H9 (cell line): ENCODE measurements at regions not wholly inside any gene's neighbourhood (a gene's known extent, or its start where the extent isn't known, plus 50 kb on each side); places are given as distances from the start of the nearest gene placed in this dataset.

ENCODE experiments used
- DNase-seq: peaks from one replicate; pipeline ENCODE4 v3.0.0-alpha.2; 2017
- H2AFZ ChIP-seq: one replicate; pipeline ENCODE4 v1.6.1; 2013; ENCODE audit warnings: mild to moderate bottlenecking, low read length, control low read depth, moderate library complexity
- H2AK5ac ChIP-seq: 2 replicates; pipeline ENCODE4 v1.6.1; 2013; ENCODE audit warnings: low read length, control low read depth, mixed read lengths; ENCODE audit not compliant: insufficient read length
- H2BK120ac ChIP-seq: one replicate; pipeline ENCODE4 v1.6.1; 2013; ENCODE audit warnings: low read depth, mild to moderate bottlenecking, low read length, control low read depth, inconsistent platforms; ENCODE audit not compliant: poor library complexity, severe bottlenecking
- H2BK12ac ChIP-seq: 2 replicates; pipeline ENCODE4 v1.6.1; 2013; ENCODE audit warnings: low read length, control low read depth, mixed read lengths, low read depth; ENCODE audit not compliant: insufficient read length
- H2BK15ac ChIP-seq: 2 replicates; pipeline ENCODE4 v1.6.1; 2013; ENCODE audit warnings: low read depth, low read length, control low read depth
- H2BK20ac ChIP-seq: one replicate; pipeline ENCODE4 v1.6.1; 2013; ENCODE audit warnings: low read depth, mild to moderate bottlenecking, low read length, control low read depth, inconsistent platforms; ENCODE audit not compliant: poor library complexity, severe bottlenecking
- H2BK5ac ChIP-seq: 2 replicates; pipeline ENCODE4 v1.6.1; 2013; ENCODE audit warnings: low read length, control low read depth, mixed read lengths; ENCODE audit not compliant: insufficient read length
- H3K14ac ChIP-seq: 2 replicates; pipeline ENCODE4 v1.6.1; 2013; ENCODE audit warnings: low read length, control low read depth; ENCODE audit not compliant: insufficient read depth
- H3K18ac ChIP-seq: 2 replicates; pipeline ENCODE4 v1.6.1; 2013; ENCODE audit warnings: low read depth, mild to moderate bottlenecking, mixed read lengths, low read length, control low read depth; ENCODE audit not compliant: insufficient read length
- H3K23ac ChIP-seq: 2 replicates; pipeline ENCODE4 v1.6.1; 2013; ENCODE audit warnings: low read length, control low read depth, mixed read lengths, low read depth; ENCODE audit not compliant: insufficient read length
- H3K23me2 ChIP-seq: 2 replicates; pipeline ENCODE4 v1.6.1; 2013; ENCODE audit warnings: low read depth, mild to moderate bottlenecking, mixed read lengths, low read length, control low read depth; ENCODE audit not compliant: insufficient read length, poor library complexity, severe bottlenecking
- H3K27ac ChIP-seq: 2 replicates; pipeline ENCODE4 v1.5.1; 2013; ENCODE audit warnings: low read length, control low read depth, mixed read lengths, low read depth; ENCODE audit not compliant: insufficient read length
- H3K27me3 ChIP-seq: 2 replicates; pipeline ENCODE4 v1.6.1; 2013; ENCODE audit warnings: low read length, control low read depth, inconsistent platforms; ENCODE audit not compliant: insufficient read depth
- H3K4ac ChIP-seq: 2 replicates; pipeline ENCODE4 v1.6.1; 2013; ENCODE audit warnings: low read depth, mild to moderate bottlenecking, control low read depth, inconsistent platforms, low read length, moderate library complexity
- H3K4me1 ChIP-seq: 2 replicates; pipeline ENCODE4 v1.6.1; 2013; ENCODE audit warnings: low read length, control low read depth, inconsistent platforms; ENCODE audit not compliant: insufficient read depth
- H3K4me2 ChIP-seq: 2 replicates; pipeline ENCODE4 v1.6.1; 2013; ENCODE audit warnings: low read length, control low read depth, mixed read lengths; ENCODE audit not compliant: insufficient read length, insufficient read depth
- H3K56ac ChIP-seq: 2 replicates; pipeline ENCODE4 v1.6.1; 2013; ENCODE audit warnings: low read depth, mild to moderate bottlenecking, mixed read lengths, low read length, control low read depth; ENCODE audit not compliant: insufficient read length
- H3K79me1 ChIP-seq: 2 replicates; pipeline ENCODE4 v1.6.1; 2013; ENCODE audit warnings: low read depth, mild to moderate bottlenecking, moderate library complexity, low read length, control low read depth, inconsistent platforms; ENCODE audit not compliant: insufficient read depth, poor library complexity, severe bottlenecking
- H3K79me2 ChIP-seq: 2 replicates; pipeline ENCODE4 v1.6.1; 2013; ENCODE audit warnings: low read length, control low read depth, inconsistent platforms; ENCODE audit not compliant: insufficient read depth
- H3K9ac ChIP-seq: 2 replicates; pipeline ENCODE4 v1.6.1; 2013; ENCODE audit warnings: low read length, control low read depth, mixed read lengths; ENCODE audit not compliant: insufficient read length; ENCODE audit errors: extremely low read depth
- H3K9me3 ChIP-seq: one replicate; pipeline ENCODE4 v1.6.1; 2013; ENCODE audit warnings: low read depth, low read length, inconsistent platforms; ENCODE audit not compliant: control insufficient read depth
- H3T11ph ChIP-seq: one replicate; pipeline ENCODE4 v1.6.1; 2013; ENCODE audit warnings: mild to moderate bottlenecking, low read length, control low read depth, inconsistent platforms
- H4K20me1 ChIP-seq: one replicate; pipeline ENCODE4 v1.6.1; 2013; ENCODE audit not compliant: control insufficient read depth, insufficient read length, insufficient read depth
- H4K5ac ChIP-seq: 2 replicates; pipeline ENCODE4 v1.6.1; 2013; ENCODE audit warnings: low read depth, mild to moderate bottlenecking, mixed read lengths, low read length, control low read depth; ENCODE audit not compliant: insufficient read length
- H4K8ac ChIP-seq: replicated peaks from 2 replicates; pipeline ENCODE4 v1.6.1; 2013; ENCODE audit warnings: low read length, control low read depth, mixed read lengths, low read depth; ENCODE audit not compliant: insufficient read length
- H4K91ac ChIP-seq: 2 replicates; pipeline ENCODE4 v1.6.1; 2013; ENCODE audit warnings: low read depth, mild to moderate bottlenecking, moderate library complexity, mixed read lengths, low read length, control low read depth; ENCODE audit not compliant: insufficient read length
- H3K27ac Mint-ChIP-seq, 3 experiments: 2 replicates in 2 of 3; 3 replicates in 1 of 3; pipeline ENCODE4 v1.8.0; 2020 to 2021; ENCODE audit warnings: mixed read lengths in 3 of 3, mild to moderate bottlenecking in 1 of 3, moderate library complexity in 1 of 3
- H3K27me3 Mint-ChIP-seq: 2 replicates; pipeline ENCODE4 v1.8.0; 2021; ENCODE audit warnings: low read depth, mild to moderate bottlenecking, moderate library complexity, mixed read lengths
- H3K36me3 Mint-ChIP-seq, 3 experiments: 2 replicates in 2 of 3; 3 replicates in 1 of 3; pipeline ENCODE4 v1.8.0; 2020 to 2021; ENCODE audit warnings: low read depth in 3 of 3, mixed read lengths in 3 of 3; ENCODE audit not compliant: insufficient read depth in 1 of 3
- H3K4me1 Mint-ChIP-seq, 2 experiments: 2 replicates each; pipeline ENCODE4 v1.8.0; 2020; ENCODE audit warnings: mixed read lengths in 2 of 2
- H3K4me3 Mint-ChIP-seq, 2 experiments: 2 replicates in 1 of 2; 3 replicates in 1 of 2; pipeline ENCODE4 v1.8.0; 2020 to 2021; ENCODE audit warnings: mild to moderate bottlenecking in 2 of 2, mixed read lengths in 2 of 2, moderate library complexity in 1 of 2
- H3K9me3 Mint-ChIP-seq, 2 experiments: 2 replicates in 1 of 2; 3 replicates in 1 of 2; pipeline ENCODE4 v1.8.0; 2020; ENCODE audit warnings: mild to moderate bottlenecking in 2 of 2, mixed read lengths in 2 of 2, moderate library complexity in 1 of 2
- WGBS: extraction: QIAGEN DNeasy Blood & Tissue Kit; methylation state at CpG from one replicate; pipeline ENCODE4 v1.1.7; 2013; ENCODE audit warnings: missing lambda C conversion rate, low lambda C conversion rate, mixed read lengths; ENCODE audit not compliant: insufficient read length; ENCODE audit errors: extremely low coverage; 5-methylcytosine and 5-hydroxymethylcytosine counted together
- TF ChIP-seq, protein P1 (sequence below): fragments of 200-600 bp; sonication (generic); conservative IDR thresholded peaks from 3 replicates; pipeline ENCODE4 v1.8.0; 2021; ENCODE audit warnings: antibody characterized with exemption, mild to moderate bottlenecking

GRCh38 chr1:58412071-58412580 lies 134.4 kb downstream of the OMA1 start:
- H4K8ac ChIP-seq, result no peak overlapping the region
- no peak overlapping the region for H3K23ac ChIP-seq
- H3K14ac ChIP-seq, result no peak overlapping the region
- no peaks in the 10 kb centered on the region; the same call in 1 of the 2 replicates for H3K27me3 Mint-ChIP-seq
- H3K56ac ChIP-seq, result no peak overlapping the region
- no peak overlapping the region for H2AFZ ChIP-seq
- no peak overlapping the region for H3K4ac ChIP-seq
- no peaks in the 10 kb centered on the region for H3K9me3 ChIP-seq
- H3K18ac ChIP-seq, result no peak overlapping the region
- H2BK5ac ChIP-seq, result no peak overlapping the region
- no peak overlapping the region for H3K4me2 ChIP-seq
- H2BK20ac ChIP-seq, result no peak overlapping the region
- H2BK120ac ChIP-seq, result no peak overlapping the region
- H2BK15ac ChIP-seq, result no peak overlapping the region
- no peak overlapping the region for H2AK5ac ChIP-seq
- H3K4me1 ChIP-seq, result no peaks in the 10 kb centered on the region
- H3K9me3 Mint-ChIP-seq, result no peaks in the 10 kb centered on the region
- WGBS, result no CpG with 5 or more reads among the region's 4 CpGs
- H3K27me3 ChIP-seq, result no peaks in the 10 kb centered on the region
- no peak overlapping the region for H3T11ph ChIP-seq
- no peaks in the 10 kb centered on the region for H4K20me1 ChIP-seq
- H3K79me1 ChIP-seq, result no peaks in the 10 kb centered on the region
- H3K27ac Mint-ChIP-seq, result no peak overlapping the region
- H2BK12ac ChIP-seq, result no peak overlapping the region
- H4K5ac ChIP-seq, result no peak overlapping the region
- no peak overlapping the region for H4K91ac ChIP-seq
- H3K36me3 Mint-ChIP-seq, result no peaks in the 10 kb centered on the region
- H3K4me3 Mint-ChIP-seq, result no peak overlapping the region
- no peak overlapping the region for H3K27ac ChIP-seq
- no peak overlapping the region for H3K9ac ChIP-seq
- H3K4me1 Mint-ChIP-seq, result peaks cover 0 to 3% of the 10 kb centered on the region in 2 experiments; a peak in 1 of 4 replicates
- no peaks in the 10 kb centered on the region for H3K23me2 ChIP-seq
- no peak for DNase-seq
- TF ChIP-seq, protein P1, sequence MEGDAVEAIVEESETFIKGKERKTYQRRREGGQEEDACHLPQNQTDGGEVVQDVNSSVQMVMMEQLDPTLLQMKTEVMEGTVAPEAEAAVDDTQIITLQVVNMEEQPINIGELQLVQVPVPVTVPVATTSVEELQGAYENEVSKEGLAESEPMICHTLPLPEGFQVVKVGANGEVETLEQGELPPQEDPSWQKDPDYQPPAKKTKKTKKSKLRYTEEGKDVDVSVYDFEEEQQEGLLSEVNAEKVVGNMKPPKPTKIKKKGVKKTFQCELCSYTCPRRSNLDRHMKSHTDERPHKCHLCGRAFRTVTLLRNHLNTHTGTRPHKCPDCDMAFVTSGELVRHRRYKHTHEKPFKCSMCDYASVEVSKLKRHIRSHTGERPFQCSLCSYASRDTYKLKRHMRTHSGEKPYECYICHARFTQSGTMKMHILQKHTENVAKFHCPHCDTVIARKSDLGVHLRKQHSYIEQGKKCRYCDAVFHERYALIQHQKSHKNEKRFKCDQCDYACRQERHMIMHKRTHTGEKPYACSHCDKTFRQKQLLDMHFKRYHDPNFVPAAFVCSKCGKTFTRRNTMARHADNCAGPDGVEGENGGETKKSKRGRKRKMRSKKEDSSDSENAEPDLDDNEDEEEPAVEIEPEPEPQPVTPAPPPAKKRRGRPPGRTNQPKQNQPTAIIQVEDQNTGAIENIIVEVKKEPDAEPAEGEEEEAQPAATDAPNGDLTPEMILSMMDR, result no peak
- H3K79me2 ChIP-seq, result no peaks in the 10 kb centered on the region
